Mesenchymal stem cell (in vitro differentiated cells and primary cell): ENCODE measurements at regions not wholly inside any gene's neighbourhood (a gene's known extent, or its start where the extent isn't known, plus 50 kb on each side); places are given as distances from the start of the nearest gene placed in this dataset.
A peak's percentile ranks its signal among the peaks of the same experiment; 100 is the strongest.

Experiments used
- DNase-seq: peaks from one replicate; pipeline ENCODE4 v3.0.0-alpha.2; 2013
- H2AFZ ChIP-seq: one replicate; pipeline ENCODE4 v1.6.1; 2013; ENCODE audit warnings: low read depth, mild to moderate bottlenecking, control low read depth, inconsistent platforms, low read length, moderate library complexity
- H2AK5ac ChIP-seq: 2 replicates; pipeline ENCODE4 v1.6.1; 2013; ENCODE audit warnings: low read length, moderate library complexity, mild to moderate bottlenecking, inconsistent platforms; ENCODE audit not compliant: severe bottlenecking
- H2BK120ac ChIP-seq: one replicate; pipeline ENCODE4 v1.6.1; 2013; ENCODE audit warnings: low read depth, mild to moderate bottlenecking, inconsistent platforms, low read length, moderate library complexity
- H2BK12ac ChIP-seq, 2 experiments: one replicate each; pipeline ENCODE4 v1.6.1; 2013; ENCODE audit warnings: inconsistent platforms in 2 of 2, low read length in 2 of 2, mild to moderate bottlenecking in 2 of 2, moderate library complexity in 2 of 2, control low read depth in 1 of 2
- H2BK15ac ChIP-seq: one replicate; pipeline ENCODE4 v1.6.1; 2013; ENCODE audit warnings: mild to moderate bottlenecking, low read depth, inconsistent platforms; ENCODE audit not compliant: poor library complexity, severe bottlenecking
- H2BK5ac ChIP-seq: 2 replicates; pipeline ENCODE4 v1.6.1; 2013; ENCODE audit warnings: low read depth, mild to moderate bottlenecking, low read length, control low read depth, inconsistent platforms; ENCODE audit not compliant: poor library complexity, severe bottlenecking
- H3K14ac ChIP-seq, 2 experiments: one replicate each; pipeline ENCODE4 v1.6.1; 2013; ENCODE audit warnings: inconsistent platforms in 2 of 2, low read length in 2 of 2, control low read depth in 1 of 2, mild to moderate bottlenecking in 1 of 2, moderate library complexity in 1 of 2
- H3K18ac ChIP-seq, 2 experiments: one replicate each; pipeline ENCODE4 v1.6.1; 2013; ENCODE audit warnings: inconsistent platforms in 2 of 2, low read length in 2 of 2, control low read depth in 1 of 2, low read depth in 1 of 2, mild to moderate bottlenecking in 1 of 2
- H3K23ac ChIP-seq, 2 experiments: one replicate each; pipeline ENCODE4 v1.6.1; 2013; ENCODE audit warnings: inconsistent platforms in 2 of 2, low read length in 2 of 2, mild to moderate bottlenecking in 2 of 2, moderate library complexity in 2 of 2, control low read depth in 1 of 2
- H3K27ac ChIP-seq: 2 replicates; pipeline ENCODE4 v1.5.1; 2013; ENCODE audit warnings: mild to moderate bottlenecking, moderate library complexity, low read length, control low read depth, inconsistent platforms; ENCODE audit not compliant: poor library complexity, severe bottlenecking
- H3K27me3 ChIP-seq, 2 experiments: 2 replicates each; pipeline versions ENCODE4 v1.6.1 to v1.7.0; 2013; ENCODE audit warnings: low read length in 2 of 2, mild to moderate bottlenecking in 2 of 2, moderate library complexity in 2 of 2, control low read depth in 1 of 2, inconsistent platforms in 1 of 2; ENCODE audit not compliant: control insufficient read depth in 1 of 2, insufficient read depth in 1 of 2
- H3K36me3 ChIP-seq, 2 experiments: 2 replicates each; pipeline versions ENCODE4 v1.6.1 to v1.7.0; 2013; ENCODE audit warnings: low read length in 2 of 2, control low read depth in 1 of 2, inconsistent platforms in 1 of 2, low read depth in 1 of 2, mild to moderate bottlenecking in 1 of 2; ENCODE audit not compliant: insufficient read depth in 2 of 2, control insufficient read depth in 1 of 2
- H3K4ac ChIP-seq, 2 experiments: one replicate each; pipeline ENCODE4 v1.6.1; 2013; ENCODE audit warnings: inconsistent platforms in 2 of 2, low read length in 2 of 2, mild to moderate bottlenecking in 2 of 2, moderate library complexity in 2 of 2, control low read depth in 1 of 2, low read depth in 1 of 2
- H3K4me1 ChIP-seq: 2 replicates; pipeline ENCODE4 v1.6.1; 2013; ENCODE audit warnings: low read depth, low read length, control low read depth; ENCODE audit not compliant: control insufficient read depth, insufficient read depth
- H3K4me2 ChIP-seq: 2 replicates; pipeline ENCODE4 v1.6.1; 2013; ENCODE audit warnings: low read length, mild to moderate bottlenecking, inconsistent platforms; ENCODE audit not compliant: poor library complexity, severe bottlenecking
- H3K4me3 ChIP-seq, 2 experiments: 2 replicates each; pipeline versions ENCODE4 v1.5.1 to v1.7.0; 2013; ENCODE audit warnings: low read length in 2 of 2, mild to moderate bottlenecking in 2 of 2, control low read depth in 1 of 2, low read depth in 1 of 2; ENCODE audit not compliant: insufficient read depth in 1 of 2
- H3K79me1 ChIP-seq: replicated peaks from 2 replicates; pipeline ENCODE4 v1.6.1; 2013; ENCODE audit warnings: mild to moderate bottlenecking, control low read depth, low read length, inconsistent platforms; ENCODE audit not compliant: poor library complexity, severe bottlenecking
- H3K9ac ChIP-seq: 2 replicates; pipeline ENCODE4 v1.7.0; 2013; ENCODE audit warnings: mild to moderate bottlenecking, low read length, moderate library complexity
- H3K9me3 ChIP-seq: 2 replicates; pipeline ENCODE4 v1.7.0; 2013; ENCODE audit warnings: mild to moderate bottlenecking, low read length; ENCODE audit not compliant: control insufficient read depth
- H4K8ac ChIP-seq: one replicate; pipeline ENCODE4 v1.6.1; 2013; ENCODE audit warnings: inconsistent platforms, mild to moderate bottlenecking, low read length, moderate library complexity
- H4K91ac ChIP-seq: one replicate; pipeline ENCODE4 v1.6.1; 2013; ENCODE audit warnings: mild to moderate bottlenecking, low read length, inconsistent platforms
- WGBS: methylation state at CpG from one replicate; pipeline ENCODE4 v1.1.7; 2013; ENCODE audit warnings: mixed read lengths; 5-methylcytosine and 5-hydroxymethylcytosine counted together

DNA sequence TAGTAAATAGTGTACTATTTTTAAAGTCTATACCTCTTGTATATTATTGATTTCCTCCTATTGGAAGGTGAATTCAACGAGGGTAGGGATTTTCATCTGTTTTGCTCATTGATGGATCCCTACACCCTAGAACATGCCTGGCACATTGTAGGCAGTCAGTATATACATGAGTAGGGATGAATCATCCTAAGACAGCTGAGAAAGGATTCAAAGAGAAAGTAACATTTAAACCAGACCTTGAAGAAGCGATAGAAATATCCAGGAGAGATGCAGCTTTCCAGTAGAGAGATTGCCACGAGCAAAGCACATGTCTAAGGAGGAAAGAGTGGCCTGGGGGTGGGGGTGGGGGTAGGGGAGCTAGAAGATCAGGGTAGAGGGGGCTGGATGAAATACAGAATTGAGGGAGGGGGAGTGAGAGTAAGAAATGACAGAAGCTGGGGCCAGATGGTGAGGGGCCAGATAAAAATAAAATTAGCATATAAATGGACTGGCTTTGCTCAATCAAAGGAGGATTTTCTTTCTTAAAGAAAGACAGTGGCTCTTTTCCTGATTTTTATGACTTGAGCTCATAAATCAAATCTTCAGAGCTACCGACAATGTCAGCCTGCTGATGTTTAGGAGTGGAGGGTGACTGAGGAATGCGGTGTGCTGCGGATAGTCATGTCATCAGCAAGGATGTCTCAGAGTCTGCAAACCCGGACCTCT lies 168.2 kb downstream of the SAMD5 start:
- no peak overlapping the region for H3K18ac ChIP-seq
- H4K91ac ChIP-seq, result no peak overlapping the region
- H4K8ac ChIP-seq, result no peak overlapping the region
- 53% methylated on average over 6 of the region's 7 CpGs for WGBS
- H3K27ac ChIP-seq, result no peak overlapping the region
- H3K14ac ChIP-seq, result no peak overlapping the region
- no peaks in the 10 kb centered on the region for H3K4me1 ChIP-seq
- no peak for DNase-seq
- no peaks in the 10 kb centered on the region for H3K27me3 ChIP-seq
- H3K4me3 ChIP-seq, result no peak overlapping the region
- H3K9me3 ChIP-seq, result no peaks in the 10 kb centered on the region
- no peaks in the 10 kb centered on the region for H3K36me3 ChIP-seq
- no peak overlapping the region for H2BK15ac ChIP-seq
- H3K9ac ChIP-seq, result no peak overlapping the region
- no peak overlapping the region for H2AK5ac ChIP-seq
- no peaks in the 10 kb centered on the region for H3K79me1 ChIP-seq
- no peak overlapping the region for H2AFZ ChIP-seq
- no peak overlapping the region for H2BK12ac ChIP-seq
- no peak overlapping the region for H3K23ac ChIP-seq
- H2BK5ac ChIP-seq, result no peak overlapping the region
- no peak overlapping the region for H3K4me2 ChIP-seq
- no peak overlapping the region for H3K4ac ChIP-seq
- no peak overlapping the region for H2BK120ac ChIP-seq

DNA sequence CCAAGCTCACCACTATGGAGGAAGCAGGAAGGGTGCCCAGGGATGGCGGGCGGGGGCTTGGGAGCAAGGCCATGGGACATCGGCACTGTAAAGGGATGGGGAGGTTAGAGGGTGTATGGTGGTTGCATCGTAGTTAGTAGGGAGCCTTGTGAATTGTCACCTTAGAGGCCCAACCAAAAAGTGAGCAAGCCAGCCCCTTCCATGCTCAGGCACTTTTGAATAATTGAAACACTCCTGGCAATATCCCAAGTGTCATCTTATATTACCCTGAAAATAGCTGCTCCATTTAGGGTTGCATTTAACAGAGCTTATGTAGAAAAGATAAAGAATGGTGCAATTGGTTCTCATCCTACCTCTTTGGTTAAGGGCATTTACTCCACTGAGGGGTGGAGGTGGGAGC lies 169.2 kb downstream of the SAMD5 start:
- H3K14ac ChIP-seq, result no peak overlapping the region
- peak overlapping the region; percentile 27 for H4K8ac ChIP-seq
- no peak overlapping the region for H2AK5ac ChIP-seq
- no peaks in the 10 kb centered on the region for H3K27me3 ChIP-seq
- H3K4ac ChIP-seq, result no peak overlapping the region
- no peak overlapping the region for H2BK120ac ChIP-seq
- no peak overlapping the region for H3K27ac ChIP-seq
- H3K79me1 ChIP-seq, result no peaks in the 10 kb centered on the region
- no peak overlapping the region for H3K23ac ChIP-seq
- no peak overlapping the region for H3K4me2 ChIP-seq
- H3K4me3 ChIP-seq, result no peak overlapping the region
- H3K18ac ChIP-seq, result no peak overlapping the region
- no peak overlapping the region for H4K91ac ChIP-seq
- no peak overlapping the region for H2AFZ ChIP-seq
- DNase-seq, result no peak
- H3K9me3 ChIP-seq, result no peaks in the 10 kb centered on the region
- H3K9ac ChIP-seq, result no peak overlapping the region
- H3K36me3 ChIP-seq, result no peaks in the 10 kb centered on the region
- no peak overlapping the region for H2BK5ac ChIP-seq
- 67% methylated on average over 3 of the region's 4 CpGs for WGBS
- H3K4me1 ChIP-seq, result no peaks in the 10 kb centered on the region
- H2BK12ac ChIP-seq, result no peak overlapping the region
- H2BK15ac ChIP-seq, result no peak overlapping the region

DNA sequence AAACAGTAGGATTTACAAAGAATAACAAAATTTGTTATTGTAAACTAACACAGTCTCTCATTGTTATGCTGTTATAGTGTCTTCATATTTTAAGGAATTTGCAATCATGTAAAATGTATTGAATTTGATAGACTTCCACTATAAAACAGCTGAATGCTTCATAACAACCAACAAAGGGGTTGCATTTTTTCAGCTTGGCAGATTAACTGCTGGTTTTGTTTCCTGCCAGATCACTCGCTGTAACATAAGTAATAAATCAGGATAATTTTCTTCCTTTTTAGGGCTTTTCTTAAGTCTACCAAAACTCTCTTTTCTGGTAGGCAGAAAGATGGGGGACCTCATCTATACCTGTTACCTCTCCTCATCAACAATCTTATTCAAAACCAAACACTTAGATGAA lies 169.8 kb downstream of the SAMD5 start:
- Histone ChIP-seq H3K27ac (no peak overlapping the region), H3K18ac (no peak overlapping the region), H3K23ac (no peak overlapping the region), H2BK12ac (no peak overlapping the region), H3K9ac (no peak overlapping the region), H2BK5ac (no peak overlapping the region), H2BK120ac (no peak overlapping the region), H3K27me3 (no peaks in the 10 kb centered on the region), H4K91ac (no peak overlapping the region), H3K4ac (no peak overlapping the region), H2AK5ac (no peak overlapping the region), H3K4me1 (no peaks in the 10 kb centered on the region), H3K9me3 (no peaks in the 10 kb centered on the region), H3K79me1 (no peaks in the 10 kb centered on the region), H4K8ac (no peak overlapping the region), H2AFZ (no peak overlapping the region), H3K14ac (no peak overlapping the region), H2BK15ac (no peak overlapping the region), H3K4me2 (no peak overlapping the region), H3K36me3 (no peaks in the 10 kb centered on the region), H3K4me3 (no peak overlapping the region)
- DNase-seq, result no peak
- WGBS, result no CpG with 5 or more reads among the region's 1 CpG

DNA sequence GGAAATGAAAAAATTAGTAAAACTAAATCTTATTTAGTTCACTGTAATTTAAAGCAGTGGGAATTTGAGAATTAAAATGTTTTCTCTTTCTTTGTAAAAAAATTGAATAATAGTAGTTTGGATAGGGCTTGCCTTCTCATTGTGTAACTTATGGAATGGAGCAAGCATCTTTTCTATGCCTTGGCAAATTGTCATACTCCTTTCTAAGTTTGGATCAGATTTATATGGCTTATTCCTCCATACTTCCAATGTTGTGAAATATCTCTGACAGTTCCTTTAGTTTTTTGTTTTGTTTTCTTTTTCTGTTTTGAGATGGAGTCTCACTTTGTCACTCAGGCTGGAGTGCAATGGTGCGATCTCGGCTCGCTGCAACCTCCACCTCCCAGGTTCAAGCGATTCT lies 176.4 kb downstream of the SAMD5 start:
- Histone ChIP-seq H3K9me3 (no peaks in the 10 kb centered on the region), H3K18ac (no peak overlapping the region), H3K79me1 (no peaks in the 10 kb centered on the region), H3K4ac (no peak overlapping the region), H3K9ac (no peak overlapping the region), H4K91ac (no peak overlapping the region), H4K8ac (no peak overlapping the region), H3K27me3 (no peaks in the 10 kb centered on the region), H3K4me3 (no peak overlapping the region), H2BK120ac (no peak overlapping the region), H2AFZ (no peak overlapping the region), H3K27ac (no peak overlapping the region), H2AK5ac (no peak overlapping the region), H3K14ac (no peak overlapping the region), H2BK5ac (no peak overlapping the region), H2BK12ac (no peak overlapping the region), H3K4me2 (no peak overlapping the region), H3K4me1 (no peaks in the 10 kb centered on the region), H3K23ac (no peak overlapping the region), H3K36me3 (no peaks in the 10 kb centered on the region), H2BK15ac (no peak overlapping the region)
- 97% methylated on average over 4 of the region's 4 CpGs for WGBS
- no peak for DNase-seq
